ENCODE measurements at regions not wholly inside any gene's neighbourhood (a gene's known extent, or its start where the extent isn't known, plus 50 kb on each side); places are given as distances from the start of the nearest gene placed in this dataset.

DNA sequence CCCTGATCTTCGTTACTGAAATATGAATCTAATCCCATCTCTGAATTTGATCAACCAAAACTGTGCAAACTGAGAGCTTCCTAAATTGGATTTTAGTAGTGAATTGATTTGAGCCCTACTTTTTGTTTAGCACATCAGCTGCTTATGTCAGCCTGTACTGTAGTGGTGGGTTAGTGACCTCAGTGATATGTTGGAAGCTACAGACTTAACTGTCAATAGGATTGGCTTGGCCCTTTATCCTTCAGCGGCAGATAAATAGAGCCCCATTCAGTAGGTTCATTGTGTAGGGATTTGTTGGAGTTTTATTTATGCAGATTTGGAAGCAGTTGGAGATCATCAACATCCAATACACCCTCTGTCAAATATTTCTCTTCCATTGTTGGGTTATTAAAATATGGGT lies 409.7 kb downstream of the SOX2 start:
- TF ChIP-seq, protein P1, sequence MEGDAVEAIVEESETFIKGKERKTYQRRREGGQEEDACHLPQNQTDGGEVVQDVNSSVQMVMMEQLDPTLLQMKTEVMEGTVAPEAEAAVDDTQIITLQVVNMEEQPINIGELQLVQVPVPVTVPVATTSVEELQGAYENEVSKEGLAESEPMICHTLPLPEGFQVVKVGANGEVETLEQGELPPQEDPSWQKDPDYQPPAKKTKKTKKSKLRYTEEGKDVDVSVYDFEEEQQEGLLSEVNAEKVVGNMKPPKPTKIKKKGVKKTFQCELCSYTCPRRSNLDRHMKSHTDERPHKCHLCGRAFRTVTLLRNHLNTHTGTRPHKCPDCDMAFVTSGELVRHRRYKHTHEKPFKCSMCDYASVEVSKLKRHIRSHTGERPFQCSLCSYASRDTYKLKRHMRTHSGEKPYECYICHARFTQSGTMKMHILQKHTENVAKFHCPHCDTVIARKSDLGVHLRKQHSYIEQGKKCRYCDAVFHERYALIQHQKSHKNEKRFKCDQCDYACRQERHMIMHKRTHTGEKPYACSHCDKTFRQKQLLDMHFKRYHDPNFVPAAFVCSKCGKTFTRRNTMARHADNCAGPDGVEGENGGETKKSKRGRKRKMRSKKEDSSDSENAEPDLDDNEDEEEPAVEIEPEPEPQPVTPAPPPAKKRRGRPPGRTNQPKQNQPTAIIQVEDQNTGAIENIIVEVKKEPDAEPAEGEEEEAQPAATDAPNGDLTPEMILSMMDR (IDR thresholded peaks at IDR 0.05; ENCODE audit: insufficient read depth in 1 of 2, low read depth in 1 of 2, low read length in 1 of 2, severe bottlenecking in 1 of 2, unreplicated experiment in 1 of 2): no peak

DNA sequence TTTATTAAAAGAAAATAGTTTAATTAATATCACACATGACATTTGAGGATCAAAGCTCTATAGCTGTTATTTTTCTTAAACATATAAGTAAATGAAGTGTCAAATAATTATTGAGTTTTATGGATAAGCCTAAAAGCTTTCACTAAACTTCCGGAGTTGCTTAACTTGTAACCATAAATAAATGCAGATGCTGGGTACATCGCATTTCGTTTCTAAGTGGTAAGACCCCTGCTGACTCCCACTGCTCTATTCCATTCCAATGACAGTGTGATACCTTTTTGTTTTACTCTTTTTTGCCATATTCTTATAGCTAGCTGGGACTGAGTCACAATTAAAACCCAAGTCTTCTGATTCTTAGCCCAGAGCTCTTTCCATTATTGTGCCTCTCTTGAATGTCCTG lies 411.1 kb downstream of the SOX2 start:
- Mint-ChIP-seq H3K4me1 (ENCODE audit: low read depth, unreplicated experiment) (peaks cover 6% of the 10 kb centered on the region), H3K36me3 (ENCODE audit: insufficient read depth, unreplicated experiment) (no peaks in the 10 kb centered on the region), H3K27ac (ENCODE audit: unreplicated experiment) (no peak overlapping the region), H3K27me3 (ENCODE audit: insufficient read depth, unreplicated experiment) (no peaks in the 10 kb centered on the region), H3K9me3 (ENCODE audit: unreplicated experiment) (no peaks in the 10 kb centered on the region), H3K4me3 (ENCODE audit: unreplicated experiment) (no peak overlapping the region)
- no peaks in the 10 kb centered on the region for H3K9me3 ChIP-seq
- no peaks in the 10 kb centered on the region for H3K4me1 ChIP-seq
- DNase-seq: no peak
- ChIA-PET POLR2A (no interaction called here), CTCF (no interaction called here)
- H3K27me3 ChIP-seq (replicated peaks; ENCODE audit: control insufficient read depth, insufficient read depth, low read length): no peaks in the 10 kb centered on the region
- no peak overlapping the region for H3K4me3 ChIP-seq (ENCODE audit: low read depth, low read length)
- no TSS peak for BruUV-seq (replicated peaks)
- H3K36me3 ChIP-seq (ENCODE audit: control insufficient read depth, insufficient read depth, low read length): no peaks in the 10 kb centered on the region
- intact Hi-C loops (cut with micrococcal nuclease; ENCODE audit: unreplicated experiment): no loop called here
- TF ChIP-seq, protein P1 (IDR thresholded peaks at IDR 0.05; ENCODE audit: insufficient read depth in 1 of 2, low read depth in 1 of 2, low read length in 1 of 2, severe bottlenecking in 1 of 2, unreplicated experiment in 1 of 2): no peak

More for the DNA sequence above, 409.7 kb downstream of the SOX2 start:
- Histone ChIP-seq H3K36me3 (ENCODE audit: control insufficient read depth, insufficient read depth, low read length) (no peaks in the 10 kb centered on the region), H3K4me3 (ENCODE audit: low read depth, low read length) (no peak overlapping the region), H3K4me1 (no peaks in the 10 kb centered on the region), H3K27me3 (replicated peaks; ENCODE audit: control insufficient read depth, insufficient read depth, low read length) (no peaks in the 10 kb centered on the region), H3K9me3 (no peaks in the 10 kb centered on the region)
- no peak overlapping the region for H3K27ac Mint-ChIP-seq (ENCODE audit: unreplicated experiment)
- no peaks in the 10 kb centered on the region for H3K27me3 Mint-ChIP-seq (ENCODE audit: insufficient read depth, unreplicated experiment)
- no peaks in the 10 kb centered on the region for H3K9me3 Mint-ChIP-seq (ENCODE audit: unreplicated experiment)
- no TSS peak for BruUV-seq (replicated peaks)
- intact Hi-C loops (cut with micrococcal nuclease; ENCODE audit: unreplicated experiment): no loop called here
- DNase-seq: no peak
- H3K4me3 Mint-ChIP-seq (ENCODE audit: unreplicated experiment): no peak overlapping the region
- H3K4me1 Mint-ChIP-seq (ENCODE audit: low read depth, unreplicated experiment): peaks cover 6% of the 10 kb centered on the region
- CTCF ChIA-PET: interaction anchor here (0.9 kb wide), 1 partner anchor 10 kb away, joined by 3 read pairs; no protein-coding TSS in a partner anchor
- H3K36me3 Mint-ChIP-seq (ENCODE audit: insufficient read depth, unreplicated experiment): no peaks in the 10 kb centered on the region
- POLR2A ChIA-PET: no interaction called here

DNA sequence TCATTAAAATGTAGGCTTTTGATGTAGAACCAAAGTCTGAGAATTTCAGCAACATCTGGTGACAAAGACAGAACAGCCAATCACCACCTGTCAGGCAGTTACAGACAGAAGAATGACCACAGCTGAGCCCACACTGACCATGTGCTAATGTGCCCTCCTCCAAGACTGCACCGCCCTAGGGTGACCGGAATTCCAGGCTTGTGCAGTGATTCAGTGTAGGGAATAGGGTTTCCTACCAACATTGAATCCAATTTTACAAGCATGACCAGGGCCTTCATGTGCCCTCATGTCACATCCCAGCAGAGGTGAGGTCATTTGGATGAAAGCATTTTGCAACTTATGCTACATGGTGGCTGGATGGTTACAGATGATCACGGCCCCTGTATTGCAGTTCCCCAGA lies 412.5 kb downstream of the SOX2 start:
- TF ChIP-seq, protein P1 (IDR thresholded peaks at IDR 0.05; ENCODE audit: insufficient read depth in 1 of 2, low read depth in 1 of 2, low read length in 1 of 2, severe bottlenecking in 1 of 2, unreplicated experiment in 1 of 2): no peak
- H3K4me1 Mint-ChIP-seq (ENCODE audit: low read depth, unreplicated experiment): peaks cover 6% of the 10 kb centered on the region
- H3K4me1 ChIP-seq: no peaks in the 10 kb centered on the region
- H3K27me3 Mint-ChIP-seq (ENCODE audit: insufficient read depth, unreplicated experiment): no peaks in the 10 kb centered on the region
- intact Hi-C loops (cut with micrococcal nuclease; ENCODE audit: unreplicated experiment): no loop called here
- no peak overlapping the region for H3K4me3 Mint-ChIP-seq (ENCODE audit: unreplicated experiment)
- no peak for DNase-seq
- H3K36me3 ChIP-seq (ENCODE audit: control insufficient read depth, insufficient read depth, low read length): no peaks in the 10 kb centered on the region
- no peaks in the 10 kb centered on the region for H3K27me3 ChIP-seq (replicated peaks; ENCODE audit: control insufficient read depth, insufficient read depth, low read length)
- no peaks in the 10 kb centered on the region for H3K9me3 Mint-ChIP-seq (ENCODE audit: unreplicated experiment)
- H3K36me3 Mint-ChIP-seq (ENCODE audit: insufficient read depth, unreplicated experiment): no peaks in the 10 kb centered on the region
- no peak overlapping the region for H3K4me3 ChIP-seq (ENCODE audit: low read depth, low read length)
- ChIA-PET CTCF (no interaction called here), POLR2A (no interaction called here)
- no peaks in the 10 kb centered on the region for H3K9me3 ChIP-seq
- BruUV-seq (replicated peaks): no TSS peak
- no peak overlapping the region for H3K27ac Mint-ChIP-seq (ENCODE audit: unreplicated experiment)
